ENCODE measurements at regions not wholly inside any gene's neighbourhood (a gene's known extent, or its start where the extent isn't known, plus 50 kb on each side); places are given as distances from the start of the nearest gene placed in this dataset.

DNA sequence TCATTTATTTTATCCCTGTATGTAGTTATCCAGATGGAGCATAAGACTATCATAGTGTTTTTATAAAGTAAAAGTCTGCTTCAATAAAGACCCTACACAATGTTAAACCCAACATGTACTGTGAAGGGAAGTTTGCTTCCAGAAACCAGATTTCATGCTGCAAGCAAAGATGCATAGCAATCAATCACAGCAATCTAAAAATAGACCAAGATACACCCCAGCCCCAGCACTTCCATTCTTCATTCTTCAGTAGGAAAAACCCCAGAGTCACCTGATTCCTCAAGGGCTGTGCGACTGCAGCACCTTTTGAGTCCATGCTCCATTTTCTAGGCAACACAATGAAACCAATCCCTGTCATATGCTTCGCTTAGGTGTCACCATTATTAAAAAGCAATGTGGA, 66.9 kb upstream of the PDE1C start (continued):
- no peak for TF ChIP-seq ZBTB33 (IDR thresholded peaks at IDR 0.05; ENCODE audit: borderline replicate concordance, low read depth)
- no peak for TF ChIP-seq ELF1 (IDR thresholded peaks at IDR 0.05)
- no peak for TF ChIP-seq PBX3 (IDR thresholded peaks at IDR 0.05)
- TF ChIP-seq TEAD4 (IDR thresholded peaks at IDR 0.05; ENCODE audit: borderline replicate concordance, insufficient read depth), result no peak
- TF ChIP-seq FOXM1 (IDR thresholded peaks at IDR 0.05; ENCODE audit: low read depth), result no peak

GRCh38 chr7:32131091-32131490, 60.9 kb upstream of the PDE1C start:
- H3K27me3 ChIP-seq (ENCODE audit: insufficient read depth), result no peaks in the 10 kb centered on the region
- H4K20me1 ChIP-seq (ENCODE audit: insufficient read depth), result no peaks in the 10 kb centered on the region
- no peak for DNase-seq
- H2AFZ ChIP-seq (ENCODE audit: low read depth), result no peak overlapping the region
- CTCF ChIA-PET, result no interaction called here
- no peak overlapping the region for H3K4me2 ChIP-seq
- H3K4me1 ChIP-seq (ENCODE audit: control insufficient read depth in 1 of 2, insufficient read depth in 2 of 2, low read depth in 1 of 2, low read length in 1 of 2), result no peaks in the 10 kb centered on the region
- H3F3A ChIP-seq (replicated peaks; ENCODE audit: insufficient read depth), result no peaks in the 10 kb centered on the region
- H3K9me3 ChIP-seq, result peaks cover 4% of the 10 kb centered on the region; the same call in 1 of the 2 replicates
- no peak for TF ChIP-seq TEAD4 (IDR thresholded peaks at IDR 0.05; ENCODE audit: borderline replicate concordance, insufficient read depth)
- TF ChIP-seq YY1 (IDR thresholded peaks at IDR 0.05; ENCODE audit: low read depth), result no peak
- no peak for TF ChIP-seq FOSL2 (IDR thresholded peaks at IDR 0.05; ENCODE audit: borderline replicate concordance, low read depth)
- TF ChIP-seq, protein P1, sequence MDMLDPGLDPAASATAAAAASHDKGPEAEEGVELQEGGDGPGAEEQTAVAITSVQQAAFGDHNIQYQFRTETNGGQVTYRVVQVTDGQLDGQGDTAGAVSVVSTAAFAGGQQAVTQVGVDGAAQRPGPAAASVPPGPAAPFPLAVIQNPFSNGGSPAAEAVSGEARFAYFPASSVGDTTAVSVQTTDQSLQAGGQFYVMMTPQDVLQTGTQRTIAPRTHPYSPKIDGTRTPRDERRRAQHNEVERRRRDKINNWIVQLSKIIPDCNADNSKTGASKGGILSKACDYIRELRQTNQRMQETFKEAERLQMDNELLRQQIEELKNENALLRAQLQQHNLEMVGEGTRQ (IDR thresholded peaks at IDR 0.05; ENCODE audit: borderline replicate concordance, low read depth, low read length), result no peak
- no peak for TF ChIP-seq FOXM1 (IDR thresholded peaks at IDR 0.05; ENCODE audit: low read depth)
- no peak for TF ChIP-seq SMC3 (IDR thresholded peaks at IDR 0.05; ENCODE audit: low read depth, low read length)
- no peak for TF ChIP-seq ELF1 (IDR thresholded peaks at IDR 0.05)
- no peak for TF ChIP-seq POLR2AphosphoS5 (IDR thresholded peaks at IDR 0.05; ENCODE audit: low read depth, low read length)
- TF ChIP-seq CTCF (IDR thresholded peaks at IDR 0.05), result no peak
- no peaks in the 10 kb centered on the region for H3K79me2 ChIP-seq (ENCODE audit: insufficient read depth)
- 3% methylated on average over 1 of the region's 1 CpG for WGBS (ENCODE audit: low lambda C conversion rate)
- no peaks in the 10 kb centered on the region for H3K9me2 ChIP-seq
- no peaks in the 10 kb centered on the region for H3K36me3 ChIP-seq (replicated peaks in 1 of 2; ENCODE audit: control insufficient read depth in 1 of 2, insufficient read depth in 2 of 2, low read length in 1 of 2)
- POLR2A ChIA-PET, result no interaction called here
- no peak overlapping the region for H3K27ac ChIP-seq (ENCODE audit: low read depth in 2 of 2, low read length in 1 of 2)
- H3K4me3 ChIP-seq (ENCODE audit: low read depth in 2 of 2, low read length in 1 of 2), result no peak overlapping the region
- H3K9ac ChIP-seq, result no peak overlapping the region

Measured in SK-N-SH (cell line).